Subcutaneous abdominal adipose tissue (tissue), 5 donors: ENCODE measurements at regions not wholly inside any gene's neighbourhood (a gene's known extent, or its start where the extent isn't known, plus 50 kb on each side); places are given as distances from the start of the nearest gene placed in this dataset.

Source experiments
- H3K27ac ChIP-seq: one replicate; pipeline ENCODE4 v1.7.0; 2013; ENCODE audit warnings: low read depth, mild to moderate bottlenecking, inconsistent platforms, low read length, moderate library complexity
- H3K27me3 ChIP-seq, 5 donors: one replicate each; pipeline ENCODE4 v1.7.0; 2013; ENCODE audit warnings: low read length in 5 of 5, inconsistent platforms in 1 of 5; ENCODE audit not compliant: control insufficient read depth in 5 of 5, insufficient read depth in 4 of 5
- H3K36me3 ChIP-seq, 5 donors: one replicate each; pipeline ENCODE4 v1.7.0; 2013; ENCODE audit warnings: low read length in 5 of 5; ENCODE audit not compliant: control insufficient read depth in 5 of 5, insufficient read depth in 5 of 5
- H3K4me1 ChIP-seq, 5 donors: one replicate each; pipeline ENCODE4 v1.7.0; 2013; ENCODE audit warnings: low read length in 5 of 5, mild to moderate bottlenecking in 3 of 5, moderate library complexity in 1 of 5; ENCODE audit not compliant: control insufficient read depth in 5 of 5, insufficient read depth in 5 of 5
- H3K4me3 ChIP-seq, 5 donors: one replicate each; pipeline ENCODE4 v1.7.0; 2013; ENCODE audit warnings: low read length in 5 of 5, low read depth in 1 of 5
- H3K9ac ChIP-seq, 5 donors: one replicate each; pipeline ENCODE4 v1.7.0; 2013; ENCODE audit warnings: low read length in 5 of 5, mild to moderate bottlenecking in 4 of 5, moderate library complexity in 3 of 5
- H3K9me3 ChIP-seq, 5 donors: one replicate each; pipeline ENCODE4 v1.7.0; 2013; ENCODE audit warnings: low read length in 5 of 5; ENCODE audit not compliant: control insufficient read depth in 5 of 5
- donor health status: healthy.
- donor health status: healthy.
- donor health status: healthy.
- donor health status: healthy.
- donor health status: healthy.

DNA sequence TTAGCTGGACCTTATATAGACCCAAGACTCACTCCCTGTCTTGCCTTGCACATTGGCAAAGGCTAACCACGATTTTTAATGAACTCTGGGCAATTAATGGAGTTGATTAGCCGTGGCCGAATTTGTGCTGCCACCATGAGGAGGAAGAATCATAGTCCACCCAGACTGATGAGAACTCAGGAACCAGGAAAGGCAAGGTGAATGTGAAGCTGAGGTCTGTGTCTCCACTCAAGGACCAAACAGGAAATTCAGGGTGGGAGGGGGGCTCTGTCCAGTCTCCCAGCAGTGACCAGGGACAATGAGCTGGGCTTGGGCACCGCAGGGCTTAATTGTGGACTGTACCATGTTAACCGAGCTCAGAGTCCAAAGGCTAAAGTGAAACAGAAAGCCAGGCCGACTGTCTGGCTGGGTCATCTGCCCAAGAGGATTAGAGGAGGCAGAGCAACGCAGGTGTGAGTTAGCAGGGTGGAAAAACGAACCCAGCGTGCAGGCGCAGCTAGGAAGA lies 127.0 kb upstream of the JCAD start:
- Histone ChIP-seq H3K27ac (peak overlapping the region; percentile 78), H3K9ac (peak overlapping the region in 3 of 5 donors; percentile 19 to 66 (median 42)), H3K36me3 (no peaks in the 10 kb centered on the region), H3K27me3 (peaks cover 0 to 4% (median 0%) of the 10 kb centered on the region in 5 donors), H3K4me1 (peaks cover 2 to 69% (median 16%) of the 10 kb centered on the region in 5 donors), H3K4me3 (peak overlapping the region in 4 of 5 donors; percentile 8 to 42 (median 38)), H3K9me3 (no peaks in the 10 kb centered on the region)

DNA sequence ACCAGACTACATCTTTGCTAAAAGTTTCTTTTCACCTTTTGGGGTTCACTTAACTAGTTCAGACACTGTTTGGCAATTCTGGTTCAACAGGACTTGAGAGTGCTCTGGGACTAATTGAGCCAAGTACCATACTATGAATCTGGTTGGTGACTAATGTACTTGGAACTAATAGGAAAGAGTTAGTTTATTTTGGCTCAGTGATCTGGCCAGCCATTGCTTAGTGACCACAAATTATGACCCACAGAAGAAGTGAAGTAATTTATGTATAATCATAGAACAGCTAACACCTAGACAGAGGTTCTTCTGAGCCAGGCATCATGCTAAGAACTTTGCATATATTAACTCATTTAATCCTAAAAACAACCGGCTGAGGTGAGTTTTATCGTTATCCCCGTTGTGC lies 126.5 kb upstream of the JCAD start:
- H3K9me3 ChIP-seq, result no peaks in the 10 kb centered on the region
- H3K4me1 ChIP-seq, result peaks cover 2 to 69% (median 16%) of the 10 kb centered on the region in 5 donors
- peak overlapping the region; percentile 78 for H3K27ac ChIP-seq
- H3K4me3 ChIP-seq, result no peak overlapping the region
- peak overlapping the region in 1 of 5 donors; percentile 66 for H3K9ac ChIP-seq
- peaks cover 0 to 4% (median 0%) of the 10 kb centered on the region in 5 donors for H3K27me3 ChIP-seq
- no peaks in the 10 kb centered on the region for H3K36me3 ChIP-seq

DNA sequence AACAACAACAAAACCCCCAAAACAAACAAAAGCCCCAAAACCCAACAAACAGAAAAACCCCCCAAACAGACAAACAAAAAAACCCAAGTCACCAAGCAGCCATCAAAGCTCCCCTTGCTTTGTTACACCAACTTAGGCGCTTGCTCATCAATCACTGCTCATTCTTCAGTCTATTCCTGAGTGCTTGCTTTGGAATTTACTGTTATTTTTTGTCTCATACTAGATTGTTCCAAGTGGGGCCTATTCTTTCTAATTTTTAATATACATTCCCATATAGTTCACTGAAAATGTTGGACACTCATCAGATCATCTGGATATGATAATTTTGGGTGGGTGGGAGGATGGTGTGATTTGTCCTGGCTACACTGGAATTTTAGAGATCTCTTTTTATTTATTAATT lies 126.0 kb upstream of the JCAD start:
- Histone ChIP-seq H3K36me3 (no peaks in the 10 kb centered on the region), H3K27me3 (peaks cover 0 to 4% (median 0%) of the 10 kb centered on the region in 5 donors), H3K9me3 (no peaks in the 10 kb centered on the region), H3K9ac (no peak overlapping the region), H3K27ac (no peak overlapping the region), H3K4me3 (no peak overlapping the region), H3K4me1 (peaks cover 2 to 69% (median 16%) of the 10 kb centered on the region in 5 donors)

DNA sequence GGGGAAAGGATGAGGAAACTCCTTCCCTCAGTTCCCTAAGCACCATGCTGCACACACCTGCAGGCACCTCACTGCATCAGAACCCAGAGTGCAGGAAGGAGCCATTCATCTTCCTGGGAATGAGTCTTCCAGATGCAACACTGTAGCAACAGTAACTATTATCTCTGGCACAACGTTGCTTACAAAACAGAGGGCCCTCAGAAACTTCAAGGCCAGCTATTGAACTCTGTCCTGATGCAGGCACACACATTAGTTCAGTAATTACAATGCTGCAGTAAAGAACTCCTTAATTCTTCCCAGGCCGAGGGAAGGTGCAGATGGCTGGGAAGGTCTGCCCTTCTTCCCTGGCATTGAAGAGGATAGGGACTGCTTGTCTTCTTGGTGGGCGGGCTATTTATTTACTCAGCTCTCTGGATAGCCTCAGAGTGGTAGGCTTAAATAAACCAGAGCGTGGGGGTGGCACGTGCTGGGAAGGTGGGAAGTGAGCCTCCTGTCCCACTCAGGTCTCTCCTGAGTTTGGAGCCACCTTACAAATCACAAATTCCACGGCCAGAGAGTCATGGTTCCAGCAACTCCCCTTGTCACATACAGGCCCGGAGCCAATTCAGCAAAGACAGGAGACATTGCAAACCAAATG lies 125.1 kb upstream of the JCAD start:
- Histone ChIP-seq H3K9ac (no peak overlapping the region), H3K4me3 (no peak overlapping the region), H3K27ac (no peak overlapping the region), H3K27me3 (peaks cover 0 to 4% (median 0%) of the 10 kb centered on the region in 5 donors), H3K4me1 (peaks cover 2 to 66% (median 16%) of the 10 kb centered on the region in 5 donors), H3K36me3 (no peaks in the 10 kb centered on the region), H3K9me3 (no peaks in the 10 kb centered on the region)

DNA sequence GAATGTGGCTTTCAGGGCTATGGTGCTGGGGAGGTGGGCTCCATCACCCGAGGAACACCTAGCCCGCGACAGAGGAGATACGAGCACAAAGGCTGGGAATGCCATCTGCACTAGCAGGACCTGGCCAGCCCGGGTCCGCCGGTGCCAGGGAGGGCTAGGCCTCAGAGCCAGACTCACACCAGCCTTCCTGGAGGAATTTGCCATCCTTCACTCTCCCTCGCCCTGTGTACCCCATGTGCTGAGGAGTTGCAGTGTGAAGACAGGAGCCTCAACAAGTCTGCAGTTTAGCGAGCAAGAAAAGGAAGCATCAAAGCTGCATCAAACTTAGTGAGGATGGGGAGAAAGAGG lies 123.6 kb upstream of the JCAD start:
- Histone ChIP-seq H3K4me1 (peaks cover 2 to 55% (median 16%) of the 10 kb centered on the region in 5 donors), H3K9me3 (no peaks in the 10 kb centered on the region), H3K4me3 (peak overlapping the region in 1 of 5 donors; percentile 22), H3K27ac (no peak overlapping the region), H3K27me3 (peaks cover 0 to 4% (median 0%) of the 10 kb centered on the region in 5 donors), H3K36me3 (no peaks in the 10 kb centered on the region), H3K9ac (no peak overlapping the region)

DNA sequence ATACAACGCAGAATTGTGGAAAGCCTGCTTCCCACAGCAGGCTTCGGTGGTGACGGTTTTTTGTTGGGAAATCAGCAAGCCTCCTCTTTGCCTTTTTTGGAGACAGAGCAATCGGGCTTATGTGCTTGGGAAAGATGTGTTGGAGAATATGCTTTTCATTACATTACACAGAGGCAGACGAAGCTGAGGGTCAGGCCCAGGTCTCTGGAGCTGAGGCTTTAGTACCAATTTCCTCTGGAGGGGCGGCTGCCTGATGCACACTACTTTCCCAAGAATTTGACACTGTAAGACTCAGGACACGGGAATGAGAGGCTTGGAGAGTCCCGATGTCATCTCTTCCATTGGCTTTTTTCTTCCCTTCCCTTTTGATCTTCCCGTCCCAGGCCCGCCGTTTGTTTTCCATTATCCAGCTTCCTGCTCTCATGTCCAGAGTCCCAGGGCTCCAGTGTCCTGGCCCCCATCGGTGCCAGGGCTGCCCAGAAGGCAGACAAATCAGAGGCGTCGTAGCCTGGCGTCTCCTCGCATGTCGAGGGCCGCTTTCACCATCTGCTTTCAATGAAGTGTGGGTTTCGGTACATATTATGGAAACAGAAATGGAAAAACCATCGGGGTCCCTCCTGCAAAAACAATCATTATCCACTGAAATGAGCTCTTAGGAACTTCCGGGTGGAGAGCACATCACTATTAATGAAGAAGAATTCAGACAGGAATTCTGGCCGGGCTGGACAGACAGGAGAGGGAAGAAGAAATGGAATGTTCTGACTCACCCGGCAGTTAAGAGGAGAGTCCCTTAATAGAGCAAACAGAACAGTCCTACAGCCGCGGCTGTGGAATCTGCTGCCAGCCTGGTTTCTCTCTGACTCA lies 123.0 kb upstream of the JCAD start:
- Histone ChIP-seq H3K36me3 (no peaks in the 10 kb centered on the region), H3K27ac (no peak overlapping the region), H3K27me3 (peaks cover 0 to 4% (median 0%) of the 10 kb centered on the region in 5 donors), H3K4me1 (peaks cover 2 to 49% (median 13%) of the 10 kb centered on the region in 5 donors), H3K9me3 (no peaks in the 10 kb centered on the region), H3K9ac (no peak overlapping the region), H3K4me3 (peak overlapping the region in 2 of 5 donors; percentile 17 to 22)

DNA sequence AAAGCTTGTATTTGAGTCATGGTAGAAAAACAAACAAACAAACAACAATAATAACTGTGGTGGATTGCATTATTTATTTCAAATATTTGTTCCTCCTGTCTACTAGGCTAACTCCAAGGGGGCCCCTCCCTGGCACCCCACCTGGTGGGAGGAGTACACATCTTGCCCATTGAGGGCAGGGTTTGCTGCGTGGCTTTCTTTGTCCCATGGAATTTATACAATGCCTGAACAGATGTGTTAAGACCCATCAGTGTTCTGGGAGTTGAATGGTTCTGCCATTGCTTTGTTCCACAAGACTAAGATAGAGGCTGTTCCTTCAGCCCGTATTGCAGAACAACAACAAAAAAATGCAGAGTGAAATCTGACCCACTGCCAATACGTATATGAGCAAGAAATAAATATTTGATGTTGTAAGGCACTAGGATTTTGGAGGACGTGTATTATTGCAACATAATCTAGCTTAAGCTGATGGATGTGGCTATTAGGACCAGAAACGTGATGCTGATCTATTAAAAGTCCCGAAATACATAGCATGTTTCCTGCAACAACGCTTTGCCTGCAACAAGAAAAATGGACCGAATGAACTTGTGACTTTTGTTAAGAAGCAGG lies 119.1 kb upstream of the JCAD start:
- H3K9me3 ChIP-seq, result no peaks in the 10 kb centered on the region

DNA sequence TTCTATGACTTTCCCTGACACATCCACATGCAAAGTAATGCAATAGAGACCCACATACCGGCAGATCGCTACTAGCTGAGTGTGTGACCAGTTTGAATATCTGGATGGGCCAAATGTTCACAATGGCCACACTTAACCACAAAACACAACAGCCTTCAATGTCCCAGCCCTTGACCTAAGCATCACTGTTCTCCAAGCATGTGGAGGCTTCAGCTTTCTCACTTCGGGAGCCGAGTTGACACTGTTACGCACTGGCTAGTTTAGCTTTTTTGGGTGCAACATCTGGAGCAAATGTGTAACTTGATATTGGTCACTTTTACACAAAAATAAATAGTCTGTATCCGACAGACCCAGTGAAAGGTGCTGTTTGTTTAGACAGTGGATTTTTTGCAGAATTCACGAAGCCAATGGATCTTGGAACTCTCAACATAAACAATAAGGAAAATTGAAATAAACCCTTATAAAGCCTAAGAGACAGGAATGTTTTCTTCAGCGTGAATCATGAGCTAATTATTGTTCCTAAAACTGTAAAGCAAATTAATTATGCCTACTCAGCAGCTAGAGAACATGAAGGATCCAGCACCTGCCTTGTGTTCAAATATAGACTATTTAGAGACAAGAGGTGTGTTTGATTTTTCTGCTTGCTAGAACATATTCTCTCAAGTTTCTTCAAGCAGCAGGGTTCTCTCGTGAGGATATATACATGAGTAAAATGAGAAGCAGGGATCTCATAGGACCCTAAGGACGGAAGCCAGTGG lies 117.6 kb upstream of the JCAD start:
- Histone ChIP-seq H3K27ac (no peak overlapping the region), H3K36me3 (no peaks in the 10 kb centered on the region), H3K4me1 (peaks cover 0 to 2% (median under 1%) of the 10 kb centered on the region in 5 donors), H3K9ac (no peak overlapping the region), H3K27me3 (peaks cover 0 to 2% (median 0%) of the 10 kb centered on the region in 5 donors), H3K4me3 (no peak overlapping the region), H3K9me3 (no peaks in the 10 kb centered on the region)

More for the DNA sequence above, 119.1 kb upstream of the JCAD start:
- Histone ChIP-seq H3K36me3 (no peaks in the 10 kb centered on the region), H3K27ac (no peak overlapping the region), H3K27me3 (peaks cover 0 to 4% (median 0%) of the 10 kb centered on the region in 5 donors), H3K9ac (no peak overlapping the region), H3K4me3 (no peak overlapping the region), H3K4me1 (peaks cover 2 to 17% (median 9%) of the 10 kb centered on the region in 5 donors)

DNA sequence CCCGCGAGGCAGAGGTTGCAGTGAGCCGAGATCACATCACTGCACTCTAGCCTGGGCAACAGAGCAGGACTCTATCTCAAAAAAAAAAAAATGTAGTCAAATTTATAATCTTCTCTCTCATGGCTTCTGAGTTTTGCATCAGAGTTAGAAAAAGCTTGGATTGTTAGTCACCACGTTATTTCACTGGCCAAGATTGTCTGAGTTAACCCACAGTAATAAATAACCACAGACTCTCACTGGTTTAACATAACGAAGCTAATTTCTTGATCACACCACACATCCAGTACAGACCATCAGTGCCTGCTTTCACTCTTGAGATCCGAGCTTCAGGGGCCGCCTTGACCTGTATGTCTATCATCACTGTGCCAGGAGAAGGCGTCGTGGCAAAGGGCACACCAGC lies 116.8 kb upstream of the JCAD start:
- H3K9me3 ChIP-seq, result no peaks in the 10 kb centered on the region
- H3K27me3 ChIP-seq, result no peaks in the 10 kb centered on the region
- H3K36me3 ChIP-seq, result no peaks in the 10 kb centered on the region
- no peak overlapping the region for H3K4me3 ChIP-seq
- no peak overlapping the region for H3K27ac ChIP-seq
- H3K4me1 ChIP-seq, result no peaks in the 10 kb centered on the region
- H3K9ac ChIP-seq, result no peak overlapping the region
